ENCODE measurements at regions not wholly inside any gene's neighbourhood (a gene's known extent, or its start where the extent isn't known, plus 50 kb on each side); places are given as distances from the start of the nearest gene placed in this dataset.
A peak's percentile ranks its signal among the peaks of the same experiment; 100 is the strongest.
"Not testable (repeated sequence)": the region's sequence is repeated elsewhere in the genome, so short reads cannot be mapped to it uniquely, and the experiment has no call there.

DNA sequence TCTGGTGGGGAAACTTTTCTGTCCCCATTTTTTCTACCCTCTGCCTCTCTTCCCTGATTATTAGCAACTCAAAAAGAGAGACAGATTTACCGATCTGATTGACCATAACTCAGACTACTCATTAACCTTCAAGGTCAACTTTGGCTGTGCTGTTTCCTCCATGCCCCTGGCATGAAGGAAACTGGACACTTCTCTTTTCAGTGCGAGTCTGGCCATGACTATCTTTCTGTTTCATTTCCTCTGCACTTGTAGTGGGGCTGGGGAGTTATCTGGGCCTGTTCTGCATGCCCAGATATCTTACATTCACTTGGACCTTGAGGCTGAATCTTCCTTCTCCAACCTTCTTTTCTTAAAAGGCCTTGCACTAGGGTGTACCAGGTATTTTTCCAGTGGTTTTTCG, 76.9 kb upstream of the SLCO2A1 start:
- Histone ChIP-seq H3K27me3 (replicated peaks; ENCODE audit: insufficient read depth) (no peaks in the 10 kb centered on the region), H4K20me1 (ENCODE audit: insufficient read depth) (no peaks in the 10 kb centered on the region), H3K36me3 (ENCODE audit: low read depth) (no peaks in the 10 kb centered on the region), H2AFZ (no peak overlapping the region), H3K9ac (no peak overlapping the region), H3K9me2 (ENCODE audit: insufficient read depth) (no peaks in the 10 kb centered on the region), H3K4me2 (ENCODE audit: unreplicated experiment) (no peak overlapping the region), H3F3A (ENCODE audit: insufficient read depth) (peaks cover 8% of the 10 kb centered on the region), H3K27ac (no peak overlapping the region), H3K9me3 (ENCODE audit: low read depth) (no peaks in the 10 kb centered on the region), H3K79me2 (ENCODE audit: insufficient read depth) (no peaks in the 10 kb centered on the region), H3K4me3 (no peak overlapping the region), H3K4me1 (ENCODE audit: insufficient read depth) (peaks cover 11% of the 10 kb centered on the region; the same call in 1 of the 2 replicates)
- no peak for DNase-seq
- no peak for TF ChIP-seq EZH2phosphoT487 (IDR thresholded peaks at IDR 0.05; ENCODE audit: insufficient read depth, low read depth)
- no peak for TF ChIP-seq EZH2 (IDR thresholded peaks at IDR 0.05; ENCODE audit: insufficient read depth, poor library complexity, severe bottlenecking)
- 75 to 80% methylated on average over 3 of the region's 3 CpGs for WGBS, 2 experiments (ENCODE audit: low coverage in 1 of 2, low lambda C conversion rate in 2 of 2, missing lambda C conversion rate in 2 of 2)
- in situ Hi-C loops (cut with MboI) = no loop called here

DNA sequence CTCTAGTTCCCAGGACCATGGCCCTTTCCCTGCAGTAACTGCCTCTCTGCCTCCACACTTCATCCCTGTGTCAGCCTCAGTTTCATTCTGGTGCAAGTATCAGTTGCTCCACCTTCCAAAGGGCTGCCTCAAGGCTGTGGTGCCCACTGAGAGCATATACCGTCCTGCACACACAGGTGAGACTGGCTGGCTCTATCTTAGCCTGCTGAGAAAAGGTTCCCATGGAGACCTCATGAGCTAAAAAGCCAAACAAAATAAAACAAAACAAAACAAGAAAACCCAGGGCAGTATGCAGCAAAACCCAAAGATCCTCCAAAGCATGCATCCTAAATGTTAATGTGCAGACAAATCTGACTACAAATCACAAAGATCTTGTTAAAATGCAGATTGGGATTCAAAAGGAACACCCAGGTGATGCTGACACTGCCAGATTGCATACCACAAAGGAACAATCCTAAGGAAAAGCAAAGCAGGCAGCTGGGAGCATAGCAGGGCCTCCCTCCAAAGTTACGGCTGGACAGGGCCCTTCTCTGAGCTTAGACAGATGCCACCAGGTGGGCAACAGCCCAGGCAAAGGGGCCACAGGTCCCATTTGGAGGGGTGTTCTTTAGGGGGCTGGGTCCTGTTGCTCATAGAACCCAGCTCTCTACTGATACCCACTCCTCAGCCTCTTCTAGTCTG, 76.3 kb upstream of the SLCO2A1 start:
- Histone ChIP-seq H3F3A (ENCODE audit: insufficient read depth) (peaks cover 8% of the 10 kb centered on the region), H3K4me3 (no peak overlapping the region), H3K9me2 (ENCODE audit: insufficient read depth) (no peaks in the 10 kb centered on the region), H3K4me1 (ENCODE audit: insufficient read depth) (peaks cover 11% of the 10 kb centered on the region; the same call in 1 of the 2 replicates), H3K79me2 (ENCODE audit: insufficient read depth) (no peaks in the 10 kb centered on the region), H4K20me1 (ENCODE audit: insufficient read depth) (no peaks in the 10 kb centered on the region), H3K27ac (no peak overlapping the region), H3K27me3 (replicated peaks; ENCODE audit: insufficient read depth) (no peaks in the 10 kb centered on the region), H3K9ac (no peak overlapping the region), H3K36me3 (ENCODE audit: low read depth) (no peaks in the 10 kb centered on the region), H3K9me3 (ENCODE audit: low read depth) (no peaks in the 10 kb centered on the region), H2AFZ (no peak overlapping the region), H3K4me2 (ENCODE audit: unreplicated experiment) (no peak overlapping the region)
- TF ChIP-seq EZH2 (IDR thresholded peaks at IDR 0.05; ENCODE audit: insufficient read depth, poor library complexity, severe bottlenecking) (no peak), EZH2phosphoT487 (IDR thresholded peaks at IDR 0.05; ENCODE audit: insufficient read depth, low read depth) (no peak)
- 95 to 97% methylated on average over 2 of the region's 2 CpGs for WGBS, 2 experiments (ENCODE audit: low coverage in 1 of 2, low lambda C conversion rate in 2 of 2, missing lambda C conversion rate in 2 of 2)
- in situ Hi-C loops (cut with MboI) = no loop called here
- DNase-seq = no peak

DNA sequence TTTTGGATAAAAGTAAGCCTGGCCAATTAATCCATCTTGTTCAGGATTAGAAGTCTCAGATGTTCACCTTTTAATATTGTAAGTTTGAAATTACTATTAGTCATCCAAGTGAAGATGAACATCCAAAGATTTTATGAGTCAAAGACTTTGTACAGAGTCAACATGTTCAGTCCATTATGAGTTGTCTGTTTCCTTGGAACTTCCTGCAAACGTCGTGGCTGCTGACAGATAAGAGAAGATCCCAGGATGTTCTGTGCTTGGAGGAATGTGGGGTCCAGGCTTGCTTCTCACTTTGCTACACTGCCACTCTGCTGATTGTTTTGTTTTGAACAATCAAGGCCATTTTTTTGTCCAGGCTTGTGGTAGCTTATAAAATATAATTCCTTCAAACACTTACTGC, 74.3 kb upstream of the SLCO2A1 start:
- Histone ChIP-seq H3K27me3 (replicated peaks; ENCODE audit: insufficient read depth) (no peaks in the 10 kb centered on the region), H3K27ac (no peak overlapping the region), H3K9ac (no peak overlapping the region), H3K79me2 (ENCODE audit: insufficient read depth) (no peaks in the 10 kb centered on the region), H3K36me3 (ENCODE audit: low read depth) (no peaks in the 10 kb centered on the region), H4K20me1 (ENCODE audit: insufficient read depth) (no peaks in the 10 kb centered on the region), H3K9me3 (ENCODE audit: low read depth) (no peaks in the 10 kb centered on the region), H3K4me1 (ENCODE audit: insufficient read depth) (peaks cover 11% of the 10 kb centered on the region; the same call in 1 of the 2 replicates), H3K9me2 (ENCODE audit: insufficient read depth) (no peaks in the 10 kb centered on the region), H3F3A (ENCODE audit: insufficient read depth) (peaks cover 8% of the 10 kb centered on the region), H3K4me3 (no peak overlapping the region), H3K4me2 (ENCODE audit: unreplicated experiment) (no peak overlapping the region), H2AFZ (no peak overlapping the region)
- in situ Hi-C loops (cut with MboI) = no loop called here
- 7 to 12% methylated on average over 2 of the region's 2 CpGs for WGBS, 2 experiments (ENCODE audit: low coverage in 1 of 2, low lambda C conversion rate in 2 of 2, missing lambda C conversion rate in 2 of 2)
- peak; percentile 44 for DNase-seq
- TF ChIP-seq EZH2phosphoT487 (IDR thresholded peaks at IDR 0.05; ENCODE audit: insufficient read depth, low read depth) = no peak

DNA sequence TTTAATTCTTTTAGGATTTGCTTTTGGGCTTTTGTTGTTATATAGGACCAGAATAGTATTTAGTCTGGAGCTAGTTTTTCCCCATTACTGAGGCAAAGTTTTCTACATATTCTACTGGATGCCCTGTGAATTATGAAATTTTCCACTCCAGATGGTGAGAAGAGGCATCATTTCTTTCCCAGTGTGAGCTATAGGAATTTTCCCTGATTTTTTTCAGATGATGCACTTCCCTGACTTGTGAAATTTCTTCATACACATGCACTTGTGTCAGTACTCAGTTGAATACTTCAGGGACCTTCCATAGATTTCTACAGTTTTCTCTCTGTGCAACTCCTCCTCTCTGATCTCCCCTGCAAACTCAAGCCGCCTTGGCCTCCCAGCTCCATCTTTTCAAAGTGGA, 73.7 kb upstream of the SLCO2A1 start:
- H3K4me2 ChIP-seq (ENCODE audit: unreplicated experiment) = no peak overlapping the region

DNA sequence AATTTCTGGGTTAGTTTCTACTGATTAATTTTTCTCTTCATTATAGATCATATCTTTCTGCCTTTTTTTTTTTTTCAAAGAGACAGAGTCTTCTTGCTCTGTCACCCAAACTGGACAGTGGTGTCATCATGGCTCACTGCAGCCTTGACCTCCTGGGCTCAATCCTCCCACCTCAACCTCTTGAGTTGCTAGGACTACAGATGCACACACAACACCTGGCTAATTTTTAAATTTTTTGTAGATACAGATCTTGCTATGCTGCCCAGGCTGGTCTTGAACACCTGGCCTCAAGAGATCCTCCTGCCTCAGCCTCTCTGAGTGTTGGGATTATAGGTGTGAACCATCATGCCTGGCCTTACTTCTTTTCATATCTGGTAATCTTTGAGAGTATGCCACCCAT, 73.3 kb upstream of the SLCO2A1 start:
- Histone ChIP-seq H3K9ac (no peak overlapping the region), H4K20me1 (ENCODE audit: insufficient read depth) (no peaks in the 10 kb centered on the region), H3K9me2 (ENCODE audit: insufficient read depth) (no peaks in the 10 kb centered on the region), H3K4me2 (ENCODE audit: unreplicated experiment) (no peak overlapping the region), H3K4me3 (no peak overlapping the region), H2AFZ (no peak overlapping the region), H3F3A (ENCODE audit: insufficient read depth) (peaks cover 8% of the 10 kb centered on the region), H3K27me3 (replicated peaks; ENCODE audit: insufficient read depth) (no peaks in the 10 kb centered on the region), H3K9me3 (ENCODE audit: low read depth) (no peaks in the 10 kb centered on the region), H3K79me2 (ENCODE audit: insufficient read depth) (no peaks in the 10 kb centered on the region), H3K36me3 (ENCODE audit: low read depth) (no peaks in the 10 kb centered on the region), H3K4me1 (ENCODE audit: insufficient read depth) (peaks cover 11% of the 10 kb centered on the region; the same call in 1 of the 2 replicates), H3K27ac (no peak overlapping the region)
- no peak for DNase-seq
- in situ Hi-C loops (cut with MboI) = no loop called here
- TF ChIP-seq EZH2phosphoT487 (IDR thresholded peaks at IDR 0.05; ENCODE audit: insufficient read depth, low read depth) (no peak), EZH2 (IDR thresholded peaks at IDR 0.05; ENCODE audit: insufficient read depth, poor library complexity, severe bottlenecking) (no peak)

More for the DNA sequence above, 73.7 kb upstream of the SLCO2A1 start:
- no peaks in the 10 kb centered on the region for H3K9me2 ChIP-seq (ENCODE audit: insufficient read depth)
- no peak overlapping the region for H3K4me3 ChIP-seq
- peaks cover 11% of the 10 kb centered on the region; the same call in 1 of the 2 replicates for H3K4me1 ChIP-seq (ENCODE audit: insufficient read depth)
- no peaks in the 10 kb centered on the region for H4K20me1 ChIP-seq (ENCODE audit: insufficient read depth)
- H3F3A ChIP-seq (ENCODE audit: insufficient read depth) = peaks cover 8% of the 10 kb centered on the region
- H3K36me3 ChIP-seq (ENCODE audit: low read depth) = no peaks in the 10 kb centered on the region
- H3K9me3 ChIP-seq (ENCODE audit: low read depth) = no peaks in the 10 kb centered on the region
- 56 to 75% methylated on average over 1 of the region's 1 CpG for WGBS, 2 experiments (ENCODE audit: low coverage in 1 of 2, low lambda C conversion rate in 2 of 2, missing lambda C conversion rate in 2 of 2)
- H2AFZ ChIP-seq = no peak overlapping the region
- no peak for DNase-seq
- H3K9ac ChIP-seq = no peak overlapping the region
- no peak overlapping the region for H3K27ac ChIP-seq
- no peaks in the 10 kb centered on the region for H3K79me2 ChIP-seq (ENCODE audit: insufficient read depth)
- no peaks in the 10 kb centered on the region for H3K27me3 ChIP-seq (replicated peaks; ENCODE audit: insufficient read depth)
- in situ Hi-C loops (cut with MboI) = no loop called here
- TF ChIP-seq EZH2phosphoT487 (IDR thresholded peaks at IDR 0.05; ENCODE audit: insufficient read depth, low read depth) = no peak
- no peak for TF ChIP-seq EZH2 (IDR thresholded peaks at IDR 0.05; ENCODE audit: insufficient read depth, poor library complexity, severe bottlenecking)

DNA sequence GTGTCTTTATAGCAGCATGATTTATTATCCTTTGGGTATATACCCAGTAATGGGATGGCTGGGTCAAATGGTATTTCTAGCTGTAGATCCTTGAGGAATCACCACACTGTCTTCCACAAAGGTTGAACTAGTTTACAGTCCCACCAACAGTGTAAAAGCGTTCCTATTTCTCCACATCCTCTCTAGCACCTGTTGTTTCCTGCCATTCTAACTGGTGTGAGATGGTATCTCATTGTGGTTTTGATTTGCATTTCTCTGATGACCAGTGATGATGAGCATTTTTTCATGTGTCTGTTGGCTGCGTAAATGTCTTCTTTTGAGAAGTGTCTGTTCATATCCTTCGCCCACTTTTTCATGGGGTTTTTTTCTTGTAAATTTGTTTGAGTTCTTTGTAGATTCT, 66.5 kb upstream of the SLCO2A1 start:
- H3K4me2 ChIP-seq (ENCODE audit: unreplicated experiment); H3K27ac ChIP-seq; H3K36me3 ChIP-seq (ENCODE audit: low read depth); H3K9me3 ChIP-seq (ENCODE audit: low read depth); in situ Hi-C loops (cut with MboI); DNase-seq; H3K27me3 ChIP-seq (replicated peaks; ENCODE audit: insufficient read depth); H3K9me2 ChIP-seq (ENCODE audit: insufficient read depth); H3K9ac ChIP-seq; H3K79me2 ChIP-seq (ENCODE audit: insufficient read depth); H4K20me1 ChIP-seq (ENCODE audit: insufficient read depth); H3K4me3 ChIP-seq; H2AFZ ChIP-seq: not testable (repeated sequence)
- Histone ChIP-seq H3F3A (ENCODE audit: insufficient read depth) (peaks cover 15% of the 10 kb centered on the region), H3K4me1 (ENCODE audit: insufficient read depth) (peaks cover 24% of the 10 kb centered on the region)
- WGBS, 2 experiments (ENCODE audit: low coverage in 1 of 2, low lambda C conversion rate in 2 of 2, missing lambda C conversion rate in 2 of 2) = 77 to 91% methylated on average over 3 of the region's 3 CpGs

All from GM23248 (cell line).